ENCODE measurements at regions not wholly inside any gene's neighbourhood (a gene's known extent, or its start where the extent isn't known, plus 50 kb on each side); places are given as distances from the start of the nearest gene placed in this dataset.

GRCh38 chr10:28049286-28049685 is 50.4 kb upstream of the ODAD2 start:
- TF ChIP-seq CTCF (IDR thresholded peaks at IDR 0.05; ENCODE audit: insufficient read depth, low read length, poor library complexity, severe bottlenecking): no peak
- no peak for TF ChIP-seq EZH2phosphoT487 (conservative IDR thresholded peaks at IDR 0.05; ENCODE audit: low read length)
